K562 (cell line): ENCODE measurements at regions not wholly inside any gene's neighbourhood (a gene's known extent, or its start where the extent isn't known, plus 50 kb on each side); places are given as distances from the start of the nearest gene placed in this dataset.

ENCODE experiments used
- ATAC-seq: fragments of 200-7000 bp; cut with Tn5 transposase; 3 replicates; pipeline ENCODE4 v1.9.1; 2020; ENCODE audit warnings: moderate library complexity
- BruUV-seq: library from RNA; stranded (reverse); fragments of 400-500 nt; replicated peaks from 2 replicates; lab custom pipeline; 2021; lab: Mats Ljungman, UMichigan
- CTCF ChIA-PET: fragments of 300-600 bp; formaldehyde crosslinking; extraction: SDS; loops from one replicate; lab custom pipeline; 2021; ENCODE audit warnings: low intra/inter-chr PET ratio; lab: Yijun Ruan, JAX
- POLR2A ChIA-PET: fragments of 300-600, 350-650 bp; sonication (Branson Sonifier 250); formaldehyde crosslinking; extraction: SDS; loops from one replicate; lab custom pipeline; 2021; ENCODE audit warnings: antibody characterized with exemption, inconsistent platforms; lab: Yijun Ruan, JAX
- DNase-seq, 4 experiments: peaks; one replicate each; pipeline versions ENCODE4 v3.0.0 to v3.0.0-alpha.2; 2011 to 2018; ENCODE audit warnings: low spot score in 3 of 4, mixed read lengths in 3 of 4; ENCODE audit errors: extremely low read depth in 1 of 4
- FAIRE-seq: peaks from 2 replicates; lab custom pipeline; 2011; peaks lifted over from hg19 to GRCh38; lab: Jason Lieb, UNC
- H2AFZ ChIP-seq: 2 replicates; pipeline ENCODE4 v1.6.0; 2011; ENCODE audit warnings: low read depth, low read length, control low read depth, inconsistent platforms
- H3K27ac ChIP-seq: fragments of 200-600 bp; 3 replicates; pipeline ENCODE4 v1.8.0; 2011; ENCODE audit warnings: low read depth, mild to moderate bottlenecking, control low read depth, inconsistent platforms, low read length, moderate library complexity, mixed read lengths; ENCODE audit errors: extremely low read depth
- H3K27me3 ChIP-seq, 2 experiments: fragments of 300-600 bp in 1 of 2; 2 replicates in 1 of 2; 3 replicates in 1 of 2; pipeline versions ENCODE4 v1.6.0 to v1.8.0; 2011; ENCODE audit warnings: inconsistent platforms in 2 of 2, low read length in 2 of 2, mild to moderate bottlenecking in 1 of 2, mixed read lengths in 1 of 2, moderate library complexity in 1 of 2; ENCODE audit not compliant: control insufficient read depth in 2 of 2, insufficient read depth in 2 of 2
- H3K36me3 ChIP-seq: fragments of 300-600 bp; 3 replicates; pipeline ENCODE4 v1.8.0; 2011; ENCODE audit warnings: mild to moderate bottlenecking, low read length, inconsistent platforms; ENCODE audit not compliant: control insufficient read depth, insufficient read depth
- H3K4me1 ChIP-seq, 2 experiments: fragments of 200-600 bp in 1 of 2; replicated peaks in 1 of 2; 2 replicates in 1 of 2; 3 replicates in 1 of 2; pipeline versions ENCODE4 v1.5.1 to v1.8.0; 2011; ENCODE audit warnings: inconsistent platforms in 2 of 2, low read length in 2 of 2, mild to moderate bottlenecking in 1 of 2, mixed read lengths in 1 of 2, moderate library complexity in 1 of 2; ENCODE audit not compliant: control insufficient read depth in 2 of 2, insufficient read depth in 2 of 2
- H3K4me2 ChIP-seq: 2 replicates; pipeline ENCODE4 v1.6.1; 2011; ENCODE audit warnings: low read length, control low read depth, inconsistent platforms, mixed read lengths; ENCODE audit not compliant: insufficient read depth
- H3K4me3 ChIP-seq: fragments of 200-600 bp; sonication (generic), shearing (Covaris generic); 2 replicates; pipeline ENCODE4 v1.5.1; 2016; ENCODE audit warnings: control low read depth, inconsistent platforms
- H3K79me2 ChIP-seq: fragments of 200-600 bp; 3 replicates; pipeline ENCODE4 v1.8.0; 2011; ENCODE audit warnings: low read length, inconsistent platforms; ENCODE audit not compliant: control insufficient read depth, insufficient read depth
- H3K9ac ChIP-seq, 2 experiments: 2 replicates each; pipeline versions ENCODE4 v1.6.0 to v1.6.1; 2011; ENCODE audit warnings: low read depth in 2 of 2, low read length in 2 of 2, control low read depth in 1 of 2, inconsistent platforms in 1 of 2, mild to moderate bottlenecking in 1 of 2, mixed read lengths in 1 of 2; ENCODE audit not compliant: insufficient read depth in 1 of 2
- H3K9me1 ChIP-seq: one replicate; pipeline ENCODE4 v1.6.0; 2011; ENCODE audit warnings: inconsistent platforms, mild to moderate bottlenecking, low read length, moderate library complexity; ENCODE audit not compliant: control insufficient read depth, insufficient read depth
- H3K9me3 ChIP-seq: replicated peaks from 2 replicates; pipeline ENCODE4 v1.5.1; 2011; ENCODE audit warnings: low read depth, low read length, inconsistent platforms; ENCODE audit not compliant: control insufficient read depth, insufficient read depth
- H4K20me1 ChIP-seq: replicated peaks from 2 replicates; pipeline ENCODE4 v1.6.1; 2011; ENCODE audit warnings: low read length, inconsistent platforms, mixed read lengths; ENCODE audit not compliant: control insufficient read depth, insufficient read depth
- NCOA1 ChIP-seq: fragments of 450-650 bp; IDR thresholded peaks from 2 replicates; pipeline ENCODE4 v1.6.1; 2016; ENCODE audit warnings: low read depth
- PCBP1 ChIP-seq: fragments of 200-400 bp; formaldehyde crosslinking; IDR thresholded peaks from 2 replicates; pipeline ENCODE4 v1.6.1; 2018; ENCODE audit warnings: mild to moderate bottlenecking, low read depth, low read length; ENCODE audit not compliant: poor library complexity, severe bottlenecking
- PHB2 ChIP-seq: fragments of 450-650 bp; IDR thresholded peaks from 2 replicates; pipeline ENCODE4 v1.6.1; 2017; ENCODE audit warnings: low read depth
- POLR3A ChIP-seq: IDR thresholded peaks from 2 replicates; pipeline ENCODE4 v1.6.1; 2011; ENCODE audit warnings: borderline replicate concordance, mild to moderate bottlenecking, moderate library complexity; ENCODE audit not compliant: insufficient read length, insufficient read depth; ENCODE audit errors: extremely low read depth
- ZNF644 ChIP-seq: fragments of 200-800 bp; sonication (Bioruptor generic); IDR thresholded peaks from 2 replicates; pipeline ENCODE4 v1.6.1; 2016; ENCODE audit warnings: low read depth, missing genetic modification characterization, missing compliant biosample characterization
- in situ Hi-C: fragments of 300-500 bp; cut with MboI; formaldehyde crosslinking; loops from 4 replicates; pipeline ENCODE4 v1.15.0; 2018; ENCODE audit warnings: inconsistent platforms, mixed read lengths
- intact Hi-C: fragments of 100-400 bp; cut with micrococcal nuclease; formaldehyde crosslinking; loops from 2 replicates; pipeline ENCODE4 v1.14.2; 2022
- TF ChIP-seq, protein P1 (sequence below), 2 experiments: fragments of 450-650 bp in 1 of 2; sonication (generic) in 1 of 2; formaldehyde crosslinking in 1 of 2; IDR thresholded peaks; 2 replicates each; pipeline versions ENCODE4 v1.7.1 to v1.9.0; 2016 to 2022; ENCODE audit warnings: inconsistent platforms in 1 of 2, mild to moderate bottlenecking in 1 of 2, missing genetic modification reagents in 1 of 2
- TF ChIP-seq, protein P2 (sequence below): fragments of 250-450 bp; sonication (Bioruptor Pico); IDR thresholded peaks from 2 replicates; pipeline ENCODE4 v1.8.0; 2021; ENCODE audit warnings: mild to moderate bottlenecking, moderate library complexity
- TF ChIP-seq, protein P3 (sequence below): IDR thresholded peaks from 2 replicates; pipeline ENCODE4 v1.6.1; 2016; ENCODE audit warnings: missing genetic modification characterization, missing compliant biosample characterization

DNA sequence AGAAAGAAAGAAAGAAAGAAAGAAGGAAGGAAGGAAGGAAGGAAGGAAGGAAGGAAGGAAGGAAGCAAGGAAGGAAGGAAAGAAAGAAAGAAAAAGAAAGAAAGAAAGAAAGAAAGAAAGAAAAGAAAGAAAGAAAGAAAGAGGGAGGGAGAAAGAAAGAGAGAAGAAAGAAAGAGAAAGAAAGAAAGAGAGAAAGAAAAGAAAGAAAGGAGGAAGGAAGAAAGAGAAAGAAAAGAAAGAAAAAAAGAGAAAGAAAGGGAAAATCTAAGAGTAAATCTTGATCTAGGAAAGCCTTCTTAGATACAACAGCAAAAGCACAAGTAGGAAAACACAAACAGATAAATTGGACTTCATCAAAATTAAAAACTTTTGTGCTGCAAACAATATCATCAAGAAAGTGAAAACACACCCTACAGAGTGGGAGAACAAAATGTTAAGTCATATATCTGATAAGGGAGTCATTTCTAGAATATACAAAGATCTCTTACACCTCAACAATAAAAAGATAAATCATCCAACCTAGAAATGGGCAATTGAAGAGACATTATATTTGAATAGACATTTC lies 116.8 kb upstream of the FGF3 start:
- Histone ChIP-seq H3K9me3 (no peaks in the 10 kb centered on the region; the same call in 1 of the 2 replicates), H3K4me2 (no peak overlapping the region), H3K4me3 (no peak overlapping the region), H2AFZ (no peak overlapping the region), H3K79me2 (no peaks in the 10 kb centered on the region), H3K27ac (no peak overlapping the region), H3K4me1 (peaks cover 0 to 9% of the 10 kb centered on the region in 2 experiments; a peak in 2 of 5 replicates), H3K36me3 (no peaks in the 10 kb centered on the region), H3K9ac (no peak overlapping the region), H4K20me1 (no peaks in the 10 kb centered on the region), H3K27me3 (peaks cover 21 to 46% of the 10 kb centered on the region in 2 experiments), H3K9me1 (no peaks in the 10 kb centered on the region)
- no peak for DNase-seq
- ChIA-PET POLR2A (interaction anchor here (0.6 to 1.0 kb wide), 2 partner anchors 28 to 153 kb away, joined by 3 read pairs; no protein-coding TSS in a partner anchor), CTCF (no interaction called here)
- intact Hi-C loops (no loop called here), in situ Hi-C loops (no loop called here)
- BruUV-seq: no TSS peak
- no peak for ATAC-seq
- FAIRE-seq: no peak
- TF ChIP-seq PHB2 (0 out of 2 replicates have a peak, but pooled peaks have one; percentile 41), ZNF644 (tag) (no peak), NCOA1 (no peak), PCBP1 (no peak), POLR3A (no peak)
- TF ChIP-seq, protein P1, sequence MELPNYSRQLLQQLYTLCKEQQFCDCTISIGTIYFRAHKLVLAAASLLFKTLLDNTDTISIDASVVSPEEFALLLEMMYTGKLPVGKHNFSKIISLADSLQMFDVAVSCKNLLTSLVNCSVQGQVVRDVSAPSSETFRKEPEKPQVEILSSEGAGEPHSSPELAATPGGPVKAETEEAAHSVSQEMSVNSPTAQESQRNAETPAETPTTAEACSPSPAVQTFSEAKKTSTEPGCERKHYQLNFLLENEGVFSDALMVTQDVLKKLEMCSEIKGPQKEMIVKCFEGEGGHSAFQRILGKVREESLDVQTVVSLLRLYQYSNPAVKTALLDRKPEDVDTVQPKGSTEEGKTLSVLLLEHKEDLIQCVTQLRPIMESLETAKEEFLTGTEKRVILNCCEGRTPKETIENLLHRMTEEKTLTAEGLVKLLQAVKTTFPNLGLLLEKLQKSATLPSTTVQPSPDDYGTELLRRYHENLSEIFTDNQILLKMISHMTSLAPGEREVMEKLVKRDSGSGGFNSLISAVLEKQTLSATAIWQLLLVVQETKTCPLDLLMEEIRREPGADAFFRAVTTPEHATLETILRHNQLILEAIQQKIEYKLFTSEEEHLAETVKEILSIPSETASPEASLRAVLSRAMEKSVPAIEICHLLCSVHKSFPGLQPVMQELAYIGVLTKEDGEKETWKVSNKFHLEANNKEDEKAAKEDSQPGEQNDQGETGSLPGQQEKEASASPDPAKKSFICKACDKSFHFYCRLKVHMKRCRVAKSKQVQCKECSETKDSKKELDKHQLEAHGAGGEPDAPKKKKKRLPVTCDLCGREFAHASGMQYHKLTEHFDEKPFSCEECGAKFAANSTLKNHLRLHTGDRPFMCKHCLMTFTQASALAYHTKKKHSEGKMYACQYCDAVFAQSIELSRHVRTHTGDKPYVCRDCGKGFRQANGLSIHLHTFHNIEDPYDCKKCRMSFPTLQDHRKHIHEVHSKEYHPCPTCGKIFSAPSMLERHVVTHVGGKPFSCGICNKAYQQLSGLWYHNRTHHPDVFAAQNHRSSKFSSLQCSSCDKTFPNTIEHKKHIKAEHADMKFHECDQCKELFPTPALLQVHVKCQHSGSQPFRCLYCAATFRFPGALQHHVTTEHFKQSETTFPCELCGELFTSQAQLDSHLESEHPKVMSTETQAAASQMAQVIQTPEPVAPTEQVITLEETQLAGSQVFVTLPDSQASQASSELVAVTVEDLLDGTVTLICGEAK (IDR thresholded peaks at IDR 0.05): no peak
- TF ChIP-seq, protein P1 (CRISPR knock-in tag; IDR thresholded peaks at IDR 0.05): no peak
- TF ChIP-seq, protein P2, sequence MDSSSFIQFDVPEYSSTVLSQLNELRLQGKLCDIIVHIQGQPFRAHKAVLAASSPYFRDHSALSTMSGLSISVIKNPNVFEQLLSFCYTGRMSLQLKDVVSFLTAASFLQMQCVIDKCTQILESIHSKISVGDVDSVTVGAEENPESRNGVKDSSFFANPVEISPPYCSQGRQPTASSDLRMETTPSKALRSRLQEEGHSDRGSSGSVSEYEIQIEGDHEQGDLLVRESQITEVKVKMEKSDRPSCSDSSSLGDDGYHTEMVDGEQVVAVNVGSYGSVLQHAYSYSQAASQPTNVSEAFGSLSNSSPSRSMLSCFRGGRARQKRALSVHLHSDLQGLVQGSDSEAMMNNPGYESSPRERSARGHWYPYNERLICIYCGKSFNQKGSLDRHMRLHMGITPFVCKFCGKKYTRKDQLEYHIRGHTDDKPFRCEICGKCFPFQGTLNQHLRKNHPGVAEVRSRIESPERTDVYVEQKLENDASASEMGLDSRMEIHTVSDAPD (CRISPR knock-in tag): no peak
- TF ChIP-seq, protein P3, sequence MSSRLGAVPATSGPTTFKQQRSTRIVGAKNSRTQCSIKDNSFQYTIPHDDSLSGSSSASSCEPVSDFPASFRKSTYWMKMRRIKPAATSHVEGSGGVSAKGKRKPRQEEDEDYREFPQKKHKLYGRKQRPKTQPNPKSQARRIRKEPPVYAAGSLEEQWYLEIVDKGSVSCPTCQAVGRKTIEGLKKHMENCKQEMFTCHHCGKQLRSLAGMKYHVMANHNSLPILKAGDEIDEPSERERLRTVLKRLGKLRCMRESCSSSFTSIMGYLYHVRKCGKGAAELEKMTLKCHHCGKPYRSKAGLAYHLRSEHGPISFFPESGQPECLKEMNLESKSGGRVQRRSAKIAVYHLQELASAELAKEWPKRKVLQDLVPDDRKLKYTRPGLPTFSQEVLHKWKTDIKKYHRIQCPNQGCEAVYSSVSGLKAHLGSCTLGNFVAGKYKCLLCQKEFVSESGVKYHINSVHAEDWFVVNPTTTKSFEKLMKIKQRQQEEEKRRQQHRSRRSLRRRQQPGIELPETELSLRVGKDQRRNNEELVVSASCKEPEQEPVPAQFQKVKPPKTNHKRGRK (tag): peak; percentile 99
